ENCODE measurements at regions not wholly inside any gene's neighbourhood (a gene's known extent, or its start where the extent isn't known, plus 50 kb on each side); places are given as distances from the start of the nearest gene placed in this dataset.

DNA sequence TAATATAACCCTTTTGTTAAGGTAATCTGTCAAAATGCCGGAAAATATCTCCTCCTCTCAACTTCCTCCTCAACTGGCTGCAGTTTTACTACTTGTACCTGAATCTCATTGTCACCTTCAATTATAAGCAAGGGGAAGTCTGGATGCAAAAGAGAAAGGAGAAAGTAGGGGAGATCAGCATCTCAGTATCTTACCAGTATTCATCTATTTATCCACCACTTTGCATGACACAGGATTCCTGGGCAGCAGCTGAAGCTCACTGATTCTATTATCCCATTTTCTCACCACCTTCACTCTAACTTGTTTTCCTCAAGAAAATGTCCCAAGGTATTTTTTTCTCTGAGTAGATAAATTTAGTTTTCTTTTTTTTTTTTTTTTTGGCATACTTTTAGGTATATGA is 440.5 kb upstream of the CBLB start:
- TF ChIP-seq ZFP30 (CRISPR knock-in tag; IDR thresholded peaks at IDR 0.05), result no peak
- no peak for TF ChIP-seq ZFP3 (CRISPR knock-in tag; IDR thresholded peaks at IDR 0.05)
- TF ChIP-seq PATZ1 (CRISPR knock-in tag; IDR thresholded peaks at IDR 0.05; ENCODE audit: borderline replicate concordance), result no peak

Measured in SK-N-SH treated with all-trans-retinoic acid at 6 μM for 48 hours (cell line).